ENCODE measurements at regions not wholly inside any gene's neighbourhood (a gene's known extent, or its start where the extent isn't known, plus 50 kb on each side); places are given as distances from the start of the nearest gene placed in this dataset.
"Not testable (repeated sequence)": the region's sequence is repeated elsewhere in the genome, so short reads cannot be mapped to it uniquely, and the experiment has no call there.

GRCh38 chr12:131269551-131269950 is 315.8 kb downstream of the ADGRD1 start:
- no peak for TF ChIP-seq CTCF (conservative IDR thresholded peaks at IDR 0.05)
- no peak overlapping the region for H3K27ac ChIP-seq

- H3K27ac ChIP-seq = not testable (repeated sequence)
Observed at GRCh38 chr12:131269977-131270376, 316.3 kb downstream of the ADGRD1 start.

- no peak for TF ChIP-seq CTCF (conservative IDR thresholded peaks at IDR 0.05)
- H3K27ac ChIP-seq = no peak overlapping the region
Observed at GRCh38 chr12:131271724-131272123, 318.0 kb downstream of the ADGRD1 start.

- not testable (repeated sequence) for H3K27ac ChIP-seq
Observed at GRCh38 chr12:131272283-131272814, 318.6 kb downstream of the ADGRD1 start.

GRCh38 chr12:131273291-131273845 is 319.7 kb downstream of the ADGRD1 start:
- no peak overlapping the region for H3K27ac ChIP-seq
- no peak for TF ChIP-seq CTCF (conservative IDR thresholded peaks at IDR 0.05)

GRCh38 chr12:131274061-131274460 is 320.4 kb downstream of the ADGRD1 start:
- TF ChIP-seq CTCF (conservative IDR thresholded peaks at IDR 0.05) = no peak

GRCh38 chr12:131274906-131275305 is 321.2 kb downstream of the ADGRD1 start:
- no peak overlapping the region for H3K27ac ChIP-seq
- no peak for TF ChIP-seq CTCF (conservative IDR thresholded peaks at IDR 0.05)

More at GRCh38 chr12:131274061-131274460, 320.4 kb downstream of the ADGRD1 start:
- H3K27ac ChIP-seq = no peak overlapping the region

- no peak for TF ChIP-seq CTCF (conservative IDR thresholded peaks at IDR 0.05)
Observed at GRCh38 chr12:131275824-131276223, 322.1 kb downstream of the ADGRD1 start.

More at GRCh38 chr12:131275824-131276223, 322.1 kb downstream of the ADGRD1 start:
- H3K27ac ChIP-seq = no peak overlapping the region

Measured in VCaP (cell line).